ENCODE measurements at regions not wholly inside any gene's neighbourhood (a gene's known extent, or its start where the extent isn't known, plus 50 kb on each side); places are given as distances from the start of the nearest gene placed in this dataset.

- H3K36me3 Mint-ChIP-seq, result peaks cover 5% of the 10 kb centered on the region
- no peaks in the 10 kb centered on the region for H3K9me3 Mint-ChIP-seq
- peak overlapping the region; percentile 74 for H3K27ac Mint-ChIP-seq
- H3K27me3 Mint-ChIP-seq, result no peaks in the 10 kb centered on the region
- peaks cover 19% of the 10 kb centered on the region for H3K4me1 Mint-ChIP-seq
- H3K4me3 Mint-ChIP-seq, result peak overlapping the region; percentile 58
- ATAC-seq, result no peak
Observed at GRCh38 chr1:84090447-84091245, 53.4 kb upstream of the PRKACB start.

DNA sequence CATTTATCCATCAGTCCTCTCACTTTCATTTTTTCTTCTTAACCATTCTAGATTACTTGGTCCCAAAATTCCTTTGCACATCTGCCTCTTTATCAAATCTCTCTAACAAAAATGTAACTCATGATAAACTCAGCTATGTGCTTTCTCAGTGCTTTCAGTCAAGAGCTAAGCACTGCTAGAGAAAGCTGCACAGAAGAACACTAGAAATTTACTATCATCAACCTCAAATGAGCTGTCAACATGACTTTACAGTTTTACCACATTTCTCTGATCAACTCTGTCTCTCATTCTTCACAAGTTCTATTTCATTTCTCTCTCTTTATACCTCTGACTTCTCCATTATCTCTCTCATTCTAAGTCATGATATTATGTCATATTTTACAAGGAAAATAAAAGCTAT lies 54.2 kb upstream of the PRKACB start:
- no peak overlapping the region for H3K27ac Mint-ChIP-seq
- H3K36me3 Mint-ChIP-seq, result no peaks in the 10 kb centered on the region
- H3K4me1 Mint-ChIP-seq, result peaks cover 19% of the 10 kb centered on the region
- H3K4me3 Mint-ChIP-seq, result no peak overlapping the region
- H3K9me3 Mint-ChIP-seq, result no peaks in the 10 kb centered on the region
- no peak for ATAC-seq
- H3K27me3 Mint-ChIP-seq, result no peaks in the 10 kb centered on the region

DNA sequence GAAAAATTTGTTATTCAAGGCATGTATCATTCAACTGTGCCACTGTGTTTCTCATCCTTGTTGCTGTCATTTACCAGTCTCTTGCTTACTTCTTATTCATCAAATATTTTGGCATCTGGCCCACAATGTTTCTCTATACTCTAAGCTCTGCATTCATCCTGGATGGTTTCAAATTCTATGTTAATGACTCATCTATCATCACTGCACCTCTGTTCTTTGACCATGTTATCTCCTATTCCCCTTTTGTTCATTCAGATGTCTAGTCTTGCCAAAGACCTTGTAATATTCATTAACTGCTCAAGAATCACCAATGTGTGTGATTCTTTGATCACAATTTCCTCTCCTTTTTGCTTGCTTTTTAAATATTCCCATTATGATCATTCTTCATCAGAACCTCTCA lies 54.6 kb upstream of the PRKACB start:
- Mint-ChIP-seq H3K27ac (no peak overlapping the region), H3K4me1 (peaks cover 19% of the 10 kb centered on the region), H3K4me3 (no peak overlapping the region), H3K36me3 (no peaks in the 10 kb centered on the region), H3K27me3 (no peaks in the 10 kb centered on the region), H3K9me3 (no peaks in the 10 kb centered on the region)
- ATAC-seq, result no peak

- Mint-ChIP-seq H3K4me3 (no peak overlapping the region), H3K27ac (no peak overlapping the region), H3K27me3 (no peaks in the 10 kb centered on the region), H3K36me3 (no peaks in the 10 kb centered on the region), H3K4me1 (peaks cover 19% of the 10 kb centered on the region), H3K9me3 (no peaks in the 10 kb centered on the region)
- ATAC-seq, result no peak
Observed at GRCh38 chr1:84086616-84087015, 57.5 kb upstream of the PRKACB start.

- H3K9me3 Mint-ChIP-seq, result no peaks in the 10 kb centered on the region
- H3K4me3 Mint-ChIP-seq, result no peak overlapping the region
- peaks cover 19% of the 10 kb centered on the region for H3K4me1 Mint-ChIP-seq
- no peaks in the 10 kb centered on the region for H3K36me3 Mint-ChIP-seq
- H3K27ac Mint-ChIP-seq, result no peak overlapping the region
- no peaks in the 10 kb centered on the region for H3K27me3 Mint-ChIP-seq
- ATAC-seq, result no peak
Observed at GRCh38 chr1:84086189-84086588, 57.9 kb upstream of the PRKACB start.

- Mint-ChIP-seq H3K9me3 (no peaks in the 10 kb centered on the region), H3K36me3 (no peaks in the 10 kb centered on the region), H3K27ac (no peak overlapping the region), H3K4me1 (peaks cover 7% of the 10 kb centered on the region), H3K4me3 (no peak overlapping the region), H3K27me3 (no peaks in the 10 kb centered on the region)
- ATAC-seq, result no peak
Observed at GRCh38 chr1:84083307-84083706, 60.8 kb upstream of the PRKACB start.

GRCh38 chr1:84078842-84079202 lies 65.2 kb upstream of the PRKACB start:
- Mint-ChIP-seq H3K36me3 (no peaks in the 10 kb centered on the region), H3K27ac (peak overlapping the region; percentile 87), H3K4me3 (peak overlapping the region; percentile 87), H3K4me1 (peaks cover 16% of the 10 kb centered on the region), H3K9me3 (no peaks in the 10 kb centered on the region), H3K27me3 (no peaks in the 10 kb centered on the region)
- no peak for ATAC-seq

GRCh38 chr1:84078108-84078841 lies 65.8 kb upstream of the PRKACB start:
- Mint-ChIP-seq H3K27me3 (no peaks in the 10 kb centered on the region), H3K27ac (peak overlapping the region; percentile 87), H3K4me1 (peaks cover 16% of the 10 kb centered on the region), H3K4me3 (peak overlapping the region; percentile 87), H3K36me3 (no peaks in the 10 kb centered on the region), H3K9me3 (no peaks in the 10 kb centered on the region)
- ATAC-seq, result peak; percentile 72

- H3K4me3 Mint-ChIP-seq, result peak overlapping the region; percentile 87
- peak overlapping the region; percentile 87 for H3K27ac Mint-ChIP-seq
- no peaks in the 10 kb centered on the region for H3K9me3 Mint-ChIP-seq
- H3K36me3 Mint-ChIP-seq, result no peaks in the 10 kb centered on the region
- peaks cover 16% of the 10 kb centered on the region for H3K4me1 Mint-ChIP-seq
- peak; percentile 98 for ATAC-seq
- H3K27me3 Mint-ChIP-seq, result no peaks in the 10 kb centered on the region
Observed at GRCh38 chr1:84077476-84078107, 66.5 kb upstream of the PRKACB start.

- H3K27ac Mint-ChIP-seq, result no peak overlapping the region
- H3K36me3 Mint-ChIP-seq, result peaks cover 5% of the 10 kb centered on the region
- H3K27me3 Mint-ChIP-seq, result peaks cover 12% of the 10 kb centered on the region
- H3K9me3 Mint-ChIP-seq, result peaks cover 10% of the 10 kb centered on the region
- H3K4me1 Mint-ChIP-seq, result peaks cover 9% of the 10 kb centered on the region
- ATAC-seq, result no peak
- H3K4me3 Mint-ChIP-seq, result no peak overlapping the region
Observed at GRCh38 chr1:84073266-84073665, 70.8 kb upstream of the PRKACB start.

DNA sequence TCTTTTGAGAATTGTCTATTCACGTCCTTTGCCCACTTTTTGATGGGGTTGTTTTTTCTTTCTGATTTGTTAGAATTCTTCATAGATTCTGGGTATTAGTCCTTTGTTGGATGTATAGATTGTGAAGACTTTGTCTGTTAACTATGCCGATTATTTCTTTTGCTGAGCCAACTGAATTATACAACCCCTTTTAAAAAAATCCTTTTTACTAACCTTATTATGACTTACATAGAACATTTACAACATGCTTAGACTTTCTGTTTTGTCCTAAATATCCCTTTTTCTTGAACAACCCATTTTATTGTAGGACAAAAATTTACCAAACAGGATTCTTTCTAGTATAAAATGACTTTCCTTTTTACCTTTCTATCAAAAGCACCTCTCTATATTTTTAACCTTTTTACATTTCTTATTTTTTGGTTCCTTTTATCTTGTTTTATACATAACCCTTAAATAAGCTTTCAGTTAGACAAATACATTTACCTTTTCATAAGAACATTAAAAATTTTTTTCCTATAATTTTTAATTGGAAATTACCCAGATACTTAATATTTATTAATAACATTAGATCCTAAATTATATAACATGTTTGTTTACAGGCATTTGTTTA lies 70.4 kb upstream of the TTLL7 start:
- Mint-ChIP-seq H3K4me3 (no peak overlapping the region), H3K27ac (no peak overlapping the region), H3K36me3 (peaks cover 5% of the 10 kb centered on the region), H3K4me1 (no peaks in the 10 kb centered on the region), H3K27me3 (peaks cover 51% of the 10 kb centered on the region), H3K9me3 (peaks cover 13% of the 10 kb centered on the region)
- ATAC-seq, result no peak

DNA sequence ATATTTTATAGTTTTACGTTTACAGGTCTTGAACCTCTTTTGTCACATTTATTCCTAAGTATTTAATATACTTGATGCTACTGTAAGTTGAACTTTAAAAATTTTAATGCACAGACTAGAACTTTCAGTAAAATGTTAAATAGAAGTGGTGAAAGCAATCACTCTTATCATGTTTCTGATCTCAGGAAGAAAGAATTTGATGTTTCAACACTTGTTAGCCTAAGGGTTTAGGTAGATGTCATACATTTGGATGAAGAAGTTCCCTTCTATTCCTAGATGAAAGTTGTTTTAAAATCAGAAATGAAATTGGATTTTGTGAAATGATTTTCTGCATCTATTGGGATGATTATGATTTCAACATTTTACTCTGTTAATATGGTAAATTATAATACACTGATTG lies 63.6 kb upstream of the TTLL7 start:
- no peaks in the 10 kb centered on the region for H3K36me3 Mint-ChIP-seq
- no peaks in the 10 kb centered on the region for H3K4me1 Mint-ChIP-seq
- no peak overlapping the region for H3K27ac Mint-ChIP-seq
- H3K9me3 Mint-ChIP-seq, result no peaks in the 10 kb centered on the region
- no peak for ATAC-seq
- H3K4me3 Mint-ChIP-seq, result no peak overlapping the region
- H3K27me3 Mint-ChIP-seq, result peaks cover 36% of the 10 kb centered on the region

GRCh38 chr1:84061336-84061735 lies 62.4 kb upstream of the TTLL7 start:
- Mint-ChIP-seq H3K36me3 (no peaks in the 10 kb centered on the region), H3K4me1 (no peaks in the 10 kb centered on the region), H3K4me3 (no peak overlapping the region), H3K27me3 (peaks cover 26% of the 10 kb centered on the region), H3K27ac (no peak overlapping the region), H3K9me3 (no peaks in the 10 kb centered on the region)
- ATAC-seq, result no peak

DNA sequence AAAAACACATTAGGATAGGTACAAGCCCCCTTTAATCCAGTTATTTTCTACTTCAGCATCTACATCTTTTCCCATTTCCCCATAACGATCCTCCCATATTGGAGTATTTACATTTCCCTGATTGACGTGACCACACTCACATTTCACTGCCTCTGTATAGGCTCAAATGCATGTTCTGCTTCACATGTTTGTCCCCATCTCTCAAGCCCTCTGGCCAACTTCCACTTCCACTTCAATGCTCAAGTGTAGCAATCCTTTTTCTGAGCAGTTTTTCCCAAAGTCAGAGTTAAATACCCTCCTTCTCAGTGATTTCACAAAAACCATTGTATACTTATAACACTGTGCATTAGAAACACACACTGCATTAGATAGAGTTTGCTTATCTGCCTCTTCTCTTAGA lies 61.8 kb upstream of the TTLL7 start:
- Mint-ChIP-seq H3K9me3 (no peaks in the 10 kb centered on the region), H3K4me3 (no peak overlapping the region), H3K27me3 (peaks cover 20% of the 10 kb centered on the region), H3K27ac (no peak overlapping the region), H3K4me1 (no peaks in the 10 kb centered on the region), H3K36me3 (no peaks in the 10 kb centered on the region)
- no peak for ATAC-seq

- Mint-ChIP-seq H3K9me3 (no peaks in the 10 kb centered on the region), H3K27me3 (no peaks in the 10 kb centered on the region), H3K36me3 (no peaks in the 10 kb centered on the region), H3K27ac (no peak overlapping the region), H3K4me3 (no peak overlapping the region), H3K4me1 (no peaks in the 10 kb centered on the region)
- ATAC-seq, result no peak
Observed at GRCh38 chr1:84048820-84049219, 49.9 kb upstream of the TTLL7 start.

Data from stimulated activated memory B cell treated with anti-CD40 and anti-IgM and Interleukin-4, amounts not matched to agents 10 μg/mL and 1 μg/mL and 100 μg/mL, for 72 hours (primary cell).